ENCODE measurements at regions not wholly inside any gene's neighbourhood (a gene's known extent, or its start where the extent isn't known, plus 50 kb on each side); places are given as distances from the start of the nearest gene placed in this dataset.

- TF ChIP-seq CTCF (conservative IDR thresholded peaks at IDR 0.05; ENCODE audit: low read depth, low read length) (no peak), POLR2A (IDR thresholded peaks at IDR 0.05; ENCODE audit: low read depth, low read length) (no peak)
These were observed 561.0 kb upstream of the ANKRD30A start for GRCh38 chr10:36564433-36564832.

Data from IMR-90 (cell line).